HL-60 (cell line): ENCODE measurements at regions not wholly inside any gene's neighbourhood (a gene's known extent, or its start where the extent isn't known, plus 50 kb on each side); places are given as distances from the start of the nearest gene placed in this dataset.

Experiments
- POLR2AphosphoS5 ChIP-seq: IDR thresholded peaks from 2 replicates; pipeline ENCODE4 v1.6.1; 2012; ENCODE audit warnings: low read depth
- SPI1 ChIP-seq: IDR thresholded peaks from 2 replicates; pipeline ENCODE4 v1.6.1; 2012; ENCODE audit warnings: low read depth, mild to moderate bottlenecking, borderline replicate concordance
- TF ChIP-seq, protein P1 (sequence below): IDR thresholded peaks from one replicate; pipeline ENCODE4 v1.5.1; 2011; ENCODE audit warnings: low read length, control low read depth, inconsistent platforms; ENCODE audit not compliant: insufficient read depth
- TF ChIP-seq, protein P2 (sequence below): IDR thresholded peaks from 2 replicates; pipeline ENCODE4 v1.6.1; 2012; ENCODE audit warnings: low read depth; ENCODE audit not compliant: insufficient replicate concordance

DNA sequence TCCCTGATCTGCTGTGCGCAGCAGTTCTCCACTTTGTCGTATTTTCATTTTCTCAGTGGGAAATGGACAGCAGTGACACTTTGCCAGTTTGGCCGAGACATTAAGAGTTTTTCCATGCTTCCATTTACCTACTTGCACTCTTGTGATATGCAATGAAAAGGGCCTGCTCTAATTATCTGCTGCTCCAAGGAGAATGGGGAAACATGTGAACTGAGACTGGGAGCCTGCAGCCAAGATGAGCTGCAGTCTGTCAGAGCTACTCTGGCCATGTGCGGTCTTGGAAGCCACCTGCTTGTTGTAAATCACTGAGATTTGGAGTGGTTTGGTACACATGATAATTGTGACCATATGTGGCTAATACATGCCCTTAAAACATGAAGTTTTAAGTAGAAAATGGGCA, 586.6 kb upstream of the POT1 start:
- TF ChIP-seq, protein P1, sequence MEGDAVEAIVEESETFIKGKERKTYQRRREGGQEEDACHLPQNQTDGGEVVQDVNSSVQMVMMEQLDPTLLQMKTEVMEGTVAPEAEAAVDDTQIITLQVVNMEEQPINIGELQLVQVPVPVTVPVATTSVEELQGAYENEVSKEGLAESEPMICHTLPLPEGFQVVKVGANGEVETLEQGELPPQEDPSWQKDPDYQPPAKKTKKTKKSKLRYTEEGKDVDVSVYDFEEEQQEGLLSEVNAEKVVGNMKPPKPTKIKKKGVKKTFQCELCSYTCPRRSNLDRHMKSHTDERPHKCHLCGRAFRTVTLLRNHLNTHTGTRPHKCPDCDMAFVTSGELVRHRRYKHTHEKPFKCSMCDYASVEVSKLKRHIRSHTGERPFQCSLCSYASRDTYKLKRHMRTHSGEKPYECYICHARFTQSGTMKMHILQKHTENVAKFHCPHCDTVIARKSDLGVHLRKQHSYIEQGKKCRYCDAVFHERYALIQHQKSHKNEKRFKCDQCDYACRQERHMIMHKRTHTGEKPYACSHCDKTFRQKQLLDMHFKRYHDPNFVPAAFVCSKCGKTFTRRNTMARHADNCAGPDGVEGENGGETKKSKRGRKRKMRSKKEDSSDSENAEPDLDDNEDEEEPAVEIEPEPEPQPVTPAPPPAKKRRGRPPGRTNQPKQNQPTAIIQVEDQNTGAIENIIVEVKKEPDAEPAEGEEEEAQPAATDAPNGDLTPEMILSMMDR: no peak
- TF ChIP-seq POLR2AphosphoS5: no peak
- no peak for TF ChIP-seq SPI1
- TF ChIP-seq, protein P2, sequence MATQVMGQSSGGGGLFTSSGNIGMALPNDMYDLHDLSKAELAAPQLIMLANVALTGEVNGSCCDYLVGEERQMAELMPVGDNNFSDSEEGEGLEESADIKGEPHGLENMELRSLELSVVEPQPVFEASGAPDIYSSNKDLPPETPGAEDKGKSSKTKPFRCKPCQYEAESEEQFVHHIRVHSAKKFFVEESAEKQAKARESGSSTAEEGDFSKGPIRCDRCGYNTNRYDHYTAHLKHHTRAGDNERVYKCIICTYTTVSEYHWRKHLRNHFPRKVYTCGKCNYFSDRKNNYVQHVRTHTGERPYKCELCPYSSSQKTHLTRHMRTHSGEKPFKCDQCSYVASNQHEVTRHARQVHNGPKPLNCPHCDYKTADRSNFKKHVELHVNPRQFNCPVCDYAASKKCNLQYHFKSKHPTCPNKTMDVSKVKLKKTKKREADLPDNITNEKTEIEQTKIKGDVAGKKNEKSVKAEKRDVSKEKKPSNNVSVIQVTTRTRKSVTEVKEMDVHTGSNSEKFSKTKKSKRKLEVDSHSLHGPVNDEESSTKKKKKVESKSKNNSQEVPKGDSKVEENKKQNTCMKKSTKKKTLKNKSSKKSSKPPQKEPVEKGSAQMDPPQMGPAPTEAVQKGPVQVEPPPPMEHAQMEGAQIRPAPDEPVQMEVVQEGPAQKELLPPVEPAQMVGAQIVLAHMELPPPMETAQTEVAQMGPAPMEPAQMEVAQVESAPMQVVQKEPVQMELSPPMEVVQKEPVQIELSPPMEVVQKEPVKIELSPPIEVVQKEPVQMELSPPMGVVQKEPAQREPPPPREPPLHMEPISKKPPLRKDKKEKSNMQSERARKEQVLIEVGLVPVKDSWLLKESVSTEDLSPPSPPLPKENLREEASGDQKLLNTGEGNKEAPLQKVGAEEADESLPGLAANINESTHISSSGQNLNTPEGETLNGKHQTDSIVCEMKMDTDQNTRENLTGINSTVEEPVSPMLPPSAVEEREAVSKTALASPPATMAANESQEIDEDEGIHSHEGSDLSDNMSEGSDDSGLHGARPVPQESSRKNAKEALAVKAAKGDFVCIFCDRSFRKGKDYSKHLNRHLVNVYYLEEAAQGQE: no peak
